SHP77 treated with DMSO at 0.1 percent for 48 hours (cell line): ENCODE measurements at regions not wholly inside any gene's neighbourhood (a gene's known extent, or its start where the extent isn't known, plus 50 kb on each side); places are given as distances from the start of the nearest gene placed in this dataset.

ENCODE experiments used
- DNase-seq: peaks from one replicate; lab custom pipeline; 2025; lab: John Stamatoyannopoulos, UW

GRCh38 chr3:182214416-182214815 is 502.7 kb downstream of the SOX2 start:
- DNase-seq: no peak

GRCh38 chr3:182215881-182216280 is 504.2 kb downstream of the SOX2 start:
- DNase-seq: no peak

- DNase-seq: no peak
These were observed 504.7 kb downstream of the SOX2 start for GRCh38 chr3:182216311-182216970.

- DNase-seq: no peak
These were observed 508.3 kb downstream of the SOX2 start for GRCh38 chr3:182220013-182220412.

GRCh38 chr3:182220471-182220870 is 508.7 kb downstream of the SOX2 start:
- DNase-seq: no peak

GRCh38 chr3:182226995-182227394 is 515.3 kb downstream of the SOX2 start:
- DNase-seq: no peak

- no peak for DNase-seq
These were observed 521.7 kb downstream of the SOX2 start for GRCh38 chr3:182233405-182233804.

GRCh38 chr3:182233957-182234356 is 522.2 kb downstream of the SOX2 start:
- no peak for DNase-seq

GRCh38 chr3:182234881-182235280 is 523.2 kb downstream of the SOX2 start:
- DNase-seq: no peak

GRCh38 chr3:182235504-182235903 is 523.8 kb downstream of the SOX2 start:
- DNase-seq: no peak

GRCh38 chr3:182238126-182238525 is 526.4 kb downstream of the SOX2 start:
- no peak for DNase-seq

GRCh38 chr3:182239316-182239715 is 527.6 kb downstream of the SOX2 start:
- no peak for DNase-seq

GRCh38 chr3:182240474-182240873 is 528.7 kb downstream of the SOX2 start:
- DNase-seq: no peak

GRCh38 chr3:182241196-182241765 is 529.6 kb downstream of the SOX2 start:
- peak; percentile 16 for DNase-seq

- DNase-seq: peak; percentile 28
These were observed 530.2 kb downstream of the SOX2 start for GRCh38 chr3:182241766-182242488.

- DNase-seq: no peak
These were observed 530.8 kb downstream of the SOX2 start for GRCh38 chr3:182242489-182242942.

- no peak for DNase-seq
These were observed 531.9 kb downstream of the SOX2 start for GRCh38 chr3:182243625-182244024.

GRCh38 chr3:182244222-182244971 is 532.7 kb downstream of the SOX2 start:
- no peak for DNase-seq

- DNase-seq: no peak
These were observed 533.3 kb downstream of the SOX2 start for GRCh38 chr3:182245059-182245458.

GRCh38 chr3:182246870-182247269 is 535.1 kb downstream of the SOX2 start:
- DNase-seq: no peak

GRCh38 chr3:182248349-182248880 is 536.7 kb downstream of the SOX2 start:
- DNase-seq: no peak

GRCh38 chr3:182252802-182253201 is 540.5 kb upstream of the ATP11B start:
- DNase-seq: no peak
